K562 (cell line): ENCODE measurements at regions not wholly inside any gene's neighbourhood (a gene's known extent, or its start where the extent isn't known, plus 50 kb on each side); places are given as distances from the start of the nearest gene placed in this dataset.

Experiments
- ATAC-seq: fragments of 200-7000 bp; cut with Tn5 transposase; 3 replicates; pipeline ENCODE4 v1.9.1; 2020; ENCODE audit warnings: moderate library complexity
- BruUV-seq: library from RNA; stranded (reverse); fragments of 400-500 nt; replicated peaks from 2 replicates; lab custom pipeline; 2021; lab: Mats Ljungman, UMichigan
- CTCF ChIA-PET: fragments of 300-600 bp; formaldehyde crosslinking; extraction: SDS; loops from one replicate; lab custom pipeline; 2021; ENCODE audit warnings: low intra/inter-chr PET ratio; lab: Yijun Ruan, JAX
- POLR2A ChIA-PET: fragments of 300-600, 350-650 bp; sonication (Branson Sonifier 250); formaldehyde crosslinking; extraction: SDS; loops from one replicate; lab custom pipeline; 2021; ENCODE audit warnings: antibody characterized with exemption, inconsistent platforms; lab: Yijun Ruan, JAX
- DNase-seq, 4 experiments: peaks; one replicate each; pipeline versions ENCODE4 v3.0.0 to v3.0.0-alpha.2; 2011 to 2018; ENCODE audit warnings: low spot score in 3 of 4, mixed read lengths in 3 of 4; ENCODE audit errors: extremely low read depth in 1 of 4
- FAIRE-seq: peaks from 2 replicates; lab custom pipeline; 2011; peaks lifted over from hg19 to GRCh38; lab: Jason Lieb, UNC
- H2AFZ ChIP-seq: 2 replicates; pipeline ENCODE4 v1.6.0; 2011; ENCODE audit warnings: low read depth, low read length, control low read depth, inconsistent platforms
- H3K27ac ChIP-seq: fragments of 200-600 bp; 3 replicates; pipeline ENCODE4 v1.8.0; 2011; ENCODE audit warnings: low read depth, mild to moderate bottlenecking, control low read depth, inconsistent platforms, low read length, moderate library complexity, mixed read lengths; ENCODE audit errors: extremely low read depth
- H3K27me3 ChIP-seq, 2 experiments: fragments of 300-600 bp in 1 of 2; 2 replicates in 1 of 2; 3 replicates in 1 of 2; pipeline versions ENCODE4 v1.6.0 to v1.8.0; 2011; ENCODE audit warnings: inconsistent platforms in 2 of 2, low read length in 2 of 2, mild to moderate bottlenecking in 1 of 2, mixed read lengths in 1 of 2, moderate library complexity in 1 of 2; ENCODE audit not compliant: control insufficient read depth in 2 of 2, insufficient read depth in 2 of 2
- H3K36me3 ChIP-seq: fragments of 300-600 bp; 3 replicates; pipeline ENCODE4 v1.8.0; 2011; ENCODE audit warnings: mild to moderate bottlenecking, low read length, inconsistent platforms; ENCODE audit not compliant: control insufficient read depth, insufficient read depth
- H3K4me1 ChIP-seq, 2 experiments: fragments of 200-600 bp in 1 of 2; replicated peaks in 1 of 2; 2 replicates in 1 of 2; 3 replicates in 1 of 2; pipeline versions ENCODE4 v1.5.1 to v1.8.0; 2011; ENCODE audit warnings: inconsistent platforms in 2 of 2, low read length in 2 of 2, mild to moderate bottlenecking in 1 of 2, mixed read lengths in 1 of 2, moderate library complexity in 1 of 2; ENCODE audit not compliant: control insufficient read depth in 2 of 2, insufficient read depth in 2 of 2
- H3K4me2 ChIP-seq: 2 replicates; pipeline ENCODE4 v1.6.1; 2011; ENCODE audit warnings: low read length, control low read depth, inconsistent platforms, mixed read lengths; ENCODE audit not compliant: insufficient read depth
- H3K4me3 ChIP-seq: fragments of 200-600 bp; sonication (generic), shearing (Covaris generic); 2 replicates; pipeline ENCODE4 v1.5.1; 2016; ENCODE audit warnings: control low read depth, inconsistent platforms
- H3K79me2 ChIP-seq: fragments of 200-600 bp; 3 replicates; pipeline ENCODE4 v1.8.0; 2011; ENCODE audit warnings: low read length, inconsistent platforms; ENCODE audit not compliant: control insufficient read depth, insufficient read depth
- H3K9ac ChIP-seq, 2 experiments: 2 replicates each; pipeline versions ENCODE4 v1.6.0 to v1.6.1; 2011; ENCODE audit warnings: low read depth in 2 of 2, low read length in 2 of 2, control low read depth in 1 of 2, inconsistent platforms in 1 of 2, mild to moderate bottlenecking in 1 of 2, mixed read lengths in 1 of 2; ENCODE audit not compliant: insufficient read depth in 1 of 2
- H3K9me1 ChIP-seq: one replicate; pipeline ENCODE4 v1.6.0; 2011; ENCODE audit warnings: inconsistent platforms, mild to moderate bottlenecking, low read length, moderate library complexity; ENCODE audit not compliant: control insufficient read depth, insufficient read depth
- H3K9me3 ChIP-seq: replicated peaks from 2 replicates; pipeline ENCODE4 v1.5.1; 2011; ENCODE audit warnings: low read depth, low read length, inconsistent platforms; ENCODE audit not compliant: control insufficient read depth, insufficient read depth
- H4K20me1 ChIP-seq: replicated peaks from 2 replicates; pipeline ENCODE4 v1.6.1; 2011; ENCODE audit warnings: low read length, inconsistent platforms, mixed read lengths; ENCODE audit not compliant: control insufficient read depth, insufficient read depth
- MAZ ChIP-seq, 2 experiments: fragments of 450-650 bp in 1 of 2; sonication (generic) in 1 of 2; formaldehyde crosslinking; IDR thresholded peaks in 1 of 2; conservative IDR thresholded peaks in 1 of 2; 2 replicates each; pipeline versions ENCODE4 v1.4.0 to v1.5.0; 2020; ENCODE audit warnings: mild to moderate bottlenecking in 1 of 2, missing genetic modification reagents in 1 of 2
- NONO ChIP-seq, 2 experiments: fragments of 200-400 bp in 1 of 2; fragments of 450-650 bp in 1 of 2; formaldehyde crosslinking in 1 of 2; IDR thresholded peaks; 2 replicates each; pipeline ENCODE4 v1.6.1; 2017; ENCODE audit warnings: low read depth in 2 of 2, mild to moderate bottlenecking in 2 of 2, moderate library complexity in 2 of 2, low read length in 1 of 2
- NUFIP1 ChIP-seq: fragments of 450-650 bp; IDR thresholded peaks from 2 replicates; pipeline ENCODE4 v1.6.1; 2018; ENCODE audit not compliant: partially characterized antibody
- POLR2B ChIP-seq: fragments of 450-650 bp; IDR thresholded peaks from 2 replicates; pipeline ENCODE4 v1.6.1; 2018; ENCODE audit warnings: low read depth; ENCODE audit not compliant: partially characterized antibody
- TARDBP ChIP-seq: fragments of 450-650 bp; IDR thresholded peaks from 2 replicates; pipeline ENCODE4 v1.6.1; 2016
- WGBS: fragments of 100-300 bp; shearing (Covaris generic); methylation state at CpG from one replicate; pipeline ENCODE4 v1.1.6; 2016; ENCODE audit warnings: low coverage, mixed read lengths; ENCODE audit not compliant: insufficient coverage; ENCODE audit errors: missing lambda C conversion rate; 5-methylcytosine and 5-hydroxymethylcytosine counted together
- in situ Hi-C: fragments of 300-500 bp; cut with MboI; formaldehyde crosslinking; loops from 4 replicates; pipeline ENCODE4 v1.15.0; 2018; ENCODE audit warnings: inconsistent platforms, mixed read lengths
- intact Hi-C: fragments of 100-400 bp; cut with micrococcal nuclease; formaldehyde crosslinking; loops from 2 replicates; pipeline ENCODE4 v1.14.2; 2022
- TF ChIP-seq, protein P1 (sequence below): IDR thresholded peaks from 2 replicates; pipeline ENCODE4 v1.6.1; 2011; ENCODE audit warnings: borderline replicate concordance, low read depth, mild to moderate bottlenecking, moderate library complexity, low read length; ENCODE audit not compliant: insufficient read depth, poor library complexity, severe bottlenecking

DNA sequence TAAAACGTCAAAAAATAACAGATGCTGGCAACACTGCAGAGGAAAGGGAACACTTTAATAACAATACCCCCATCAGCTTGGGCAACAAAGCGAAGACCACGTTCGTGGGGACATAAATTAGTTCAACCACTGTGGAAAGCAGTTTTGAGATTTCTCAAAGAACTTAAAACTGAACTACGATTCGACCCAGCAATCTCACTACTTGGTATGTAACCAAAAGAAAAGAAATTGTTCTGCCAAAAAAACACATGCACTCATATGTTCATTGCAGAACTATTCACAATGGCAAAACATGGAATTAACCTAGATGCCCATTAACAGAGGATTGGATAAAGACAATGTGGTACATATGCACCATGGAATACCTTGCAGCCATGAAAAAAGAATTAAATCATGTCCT lies 81.2 kb upstream of the RAP1B start:
- Histone ChIP-seq H3K9ac (no peak overlapping the region), H3K79me2 (no peaks in the 10 kb centered on the region), H2AFZ (no peak overlapping the region), H3K9me1 (no peaks in the 10 kb centered on the region), H3K36me3 (no peaks in the 10 kb centered on the region), H3K4me2 (no peak overlapping the region), H3K4me3 (no peak overlapping the region), H3K9me3 (no peaks in the 10 kb centered on the region), H3K4me1 (no peaks in the 10 kb centered on the region), H3K27ac (no peak overlapping the region), H3K27me3 (no peaks in the 10 kb centered on the region), H4K20me1 (no peaks in the 10 kb centered on the region)
- no peak for FAIRE-seq
- in situ Hi-C loops (no loop called here), intact Hi-C loops (no loop called here)
- ChIA-PET POLR2A (no interaction called here), CTCF (no interaction called here)
- TF ChIP-seq, protein P1, sequence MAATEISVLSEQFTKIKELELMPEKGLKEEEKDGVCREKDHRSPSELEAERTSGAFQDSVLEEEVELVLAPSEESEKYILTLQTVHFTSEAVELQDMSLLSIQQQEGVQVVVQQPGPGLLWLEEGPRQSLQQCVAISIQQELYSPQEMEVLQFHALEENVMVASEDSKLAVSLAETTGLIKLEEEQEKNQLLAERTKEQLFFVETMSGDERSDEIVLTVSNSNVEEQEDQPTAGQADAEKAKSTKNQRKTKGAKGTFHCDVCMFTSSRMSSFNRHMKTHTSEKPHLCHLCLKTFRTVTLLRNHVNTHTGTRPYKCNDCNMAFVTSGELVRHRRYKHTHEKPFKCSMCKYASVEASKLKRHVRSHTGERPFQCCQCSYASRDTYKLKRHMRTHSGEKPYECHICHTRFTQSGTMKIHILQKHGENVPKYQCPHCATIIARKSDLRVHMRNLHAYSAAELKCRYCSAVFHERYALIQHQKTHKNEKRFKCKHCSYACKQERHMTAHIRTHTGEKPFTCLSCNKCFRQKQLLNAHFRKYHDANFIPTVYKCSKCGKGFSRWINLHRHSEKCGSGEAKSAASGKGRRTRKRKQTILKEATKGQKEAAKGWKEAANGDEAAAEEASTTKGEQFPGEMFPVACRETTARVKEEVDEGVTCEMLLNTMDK, result no peak
- TF ChIP-seq TARDBP (no peak), MAZ (CRISPR knock-in tag; conservative IDR thresholded peaks at IDR 0.05 in 1 of 2, IDR thresholded peaks at IDR 0.05 in 1 of 2) (no peak), NONO (IDR thresholded peaks at IDR 0.05; ENCODE audit: low read depth in 2 of 2, low read length in 1 of 2) (no peak), POLR2B (no peak), NUFIP1 (no peak)
- DNase-seq, result no peak
- no TSS peak for BruUV-seq
- 2% methylated on average over 6 of the region's 6 CpGs for WGBS
- ATAC-seq, result no peak
